HepG2 (cell line): ENCODE measurements at regions not wholly inside any gene's neighbourhood (a gene's known extent, or its start where the extent isn't known, plus 50 kb on each side); places are given as distances from the start of the nearest gene placed in this dataset.

ENCODE experiments used
- ATAC-seq: fragments of 200-7000 bp; cut with Tn5 transposase; 3 replicates; pipeline ENCODE4 v1.9.1; 2020; ENCODE audit warnings: mild to moderate bottlenecking, moderate library complexity
- BruUV-seq: library from RNA; stranded (reverse); fragments of 400-500 nt; replicated peaks from 2 replicates; lab custom pipeline; 2021; lab: Mats Ljungman, UMichigan
- CTCF ChIA-PET: fragments of 300-600 bp; formaldehyde crosslinking; extraction: SDS; loops from one replicate; lab custom pipeline; 2021; ENCODE audit warnings: low total read pairs, inconsistent platforms, low intra/inter-chr PET ratio; lab: Yijun Ruan, JAX
- POLR2A ChIA-PET: fragments of 350-600 bp; sonication (Branson Sonifier 250); formaldehyde crosslinking; loops from one replicate; lab custom pipeline; 2020; ENCODE audit warnings: antibody characterized with exemption, inconsistent platforms; lab: Yijun Ruan, JAX
- DNase-seq: peaks from one replicate; pipeline ENCODE4 v3.0.0-alpha.2; 2015; ENCODE audit warnings: low spot score
- FAIRE-seq: peaks from 3 replicates; lab custom pipeline; 2011; peaks lifted over from hg19 to GRCh38; lab: Jason Lieb, UNC
- H2AFZ ChIP-seq: one replicate; pipeline ENCODE4 v1.6.1; 2011; ENCODE audit warnings: low read length, inconsistent platforms
- H3K27ac ChIP-seq: fragments of 300-600 bp; 3 replicates; pipeline ENCODE4 v1.8.0; 2011; ENCODE audit warnings: mixed run types, mild to moderate bottlenecking, mixed read lengths, low read length, inconsistent platforms; ENCODE audit not compliant: insufficient read depth; ENCODE audit errors: extremely low read length
- H3K27me3 ChIP-seq, 2 experiments: fragments of 200-600 bp in 1 of 2; 2 replicates in 1 of 2; 3 replicates in 1 of 2; pipeline versions ENCODE4 v1.6.0 to v1.8.0; 2011; ENCODE audit warnings: low read length in 2 of 2, mild to moderate bottlenecking in 2 of 2, moderate library complexity in 2 of 2, inconsistent platforms in 1 of 2; ENCODE audit not compliant: insufficient read depth in 2 of 2, control insufficient read depth in 1 of 2
- H3K36me3 ChIP-seq, 2 experiments: fragments of 200-600 bp in 1 of 2; replicated peaks in 1 of 2; 2 replicates in 1 of 2; 3 replicates in 1 of 2; pipeline versions ENCODE4 v1.5.1 to v1.8.0; 2011; ENCODE audit warnings: low read length in 2 of 2, inconsistent platforms in 1 of 2; ENCODE audit not compliant: insufficient read depth in 2 of 2, control insufficient read depth in 1 of 2
- H3K4me1 ChIP-seq: 2 replicates; pipeline ENCODE4 v1.5.1; 2012; ENCODE audit warnings: low read length, inconsistent platforms; ENCODE audit not compliant: insufficient read depth
- H3K4me2 ChIP-seq: 2 replicates; pipeline ENCODE4 v1.6.0; 2011; ENCODE audit warnings: low read depth, low read length, inconsistent platforms
- H3K4me3 ChIP-seq, 3 experiments: fragments of 200-600 bp in 1 of 3; sonication (generic), shearing (Covaris generic) in 1 of 3; replicated peaks in 1 of 3; 2 replicates each; pipeline ENCODE4 v1.5.1; 2011 to 2016; ENCODE audit warnings: low read length in 3 of 3, inconsistent platforms in 2 of 3, low read depth in 2 of 3, mild to moderate bottlenecking in 2 of 3, control low read depth in 1 of 3, mixed read lengths in 1 of 3; ENCODE audit not compliant: insufficient read depth in 1 of 3
- H3K79me2 ChIP-seq: one replicate; pipeline ENCODE4 v1.6.1; 2011; ENCODE audit warnings: low read length, inconsistent platforms; ENCODE audit not compliant: insufficient read depth
- H3K9ac ChIP-seq: 2 replicates; pipeline ENCODE4 v1.6.0; 2011; ENCODE audit warnings: mild to moderate bottlenecking, low read depth, low read length, inconsistent platforms; ENCODE audit not compliant: insufficient read depth
- H3K9me3 ChIP-seq: 2 replicates; pipeline ENCODE4 v1.5.1; 2012; ENCODE audit warnings: mild to moderate bottlenecking, low read length
- H4K20me1 ChIP-seq: 2 replicates; pipeline ENCODE4 v1.6.0; 2011; ENCODE audit warnings: inconsistent platforms, mild to moderate bottlenecking, low read length, moderate library complexity; ENCODE audit not compliant: insufficient read depth
- CHD4 ChIP-seq: fragments of 200-600 bp; sonication (generic); IDR thresholded peaks from 2 replicates; pipeline ENCODE4 v1.7.0; 2017; ENCODE audit warnings: mild to moderate bottlenecking, low read length, borderline replicate concordance
- ELK4 ChIP-seq: sonication (generic); formaldehyde crosslinking; IDR thresholded peaks from 2 replicates; pipeline ENCODE4 v1.9.0; 2021; ENCODE audit warnings: missing genetic modification reagents, borderline replicate concordance
- MEIS1 ChIP-seq: sonication (generic); formaldehyde crosslinking; IDR thresholded peaks from 2 replicates; pipeline ENCODE4 v1.9.0; 2021; ENCODE audit warnings: mild to moderate bottlenecking, missing genetic modification reagents, moderate library complexity, borderline replicate concordance
- TCF12 ChIP-seq, 2 experiments: fragments of 450-650 bp in 1 of 2; sonication (generic) in 1 of 2; formaldehyde crosslinking in 1 of 2; IDR thresholded peaks; 2 replicates each; pipeline versions ENCODE4 v1.6.1 to v1.8.0; 2017 to 2022; ENCODE audit warnings: antibody characterized with exemption in 1 of 2, mild to moderate bottlenecking in 1 of 2, missing genetic modification reagents in 1 of 2, moderate library complexity in 1 of 2
- ZBTB49 ChIP-seq: sonication (generic); formaldehyde crosslinking; IDR thresholded peaks from 2 replicates; pipeline ENCODE4 v1.4.0; 2020; ENCODE audit warnings: missing genetic modification reagents, borderline replicate concordance
- ZEB1 ChIP-seq: IDR thresholded peaks from 2 replicates; pipeline ENCODE4 v1.6.1; 2012; ENCODE audit warnings: mild to moderate bottlenecking, low read depth, inconsistent platforms; ENCODE audit not compliant: insufficient replicate concordance
- ZNF567 ChIP-seq: sonication (generic); formaldehyde crosslinking; IDR thresholded peaks from 2 replicates; pipeline ENCODE4 v1.8.1; 2023; ENCODE audit warnings: mild to moderate bottlenecking, missing genetic modification reagents, borderline replicate concordance
- ZNF629 ChIP-seq: sonication (generic); formaldehyde crosslinking; conservative IDR thresholded peaks from 2 replicates; pipeline ENCODE4 v1.5.0; 2020; ENCODE audit warnings: missing genetic modification reagents
- WGBS: methylation state at CpG from one replicate; pipeline ENCODE4 v1.1.6; 2017; ENCODE audit warnings: low lambda C conversion rate; 5-methylcytosine and 5-hydroxymethylcytosine counted together
- in situ Hi-C: cut with HindIII; loops from 2 replicates; pipeline ENCODE4 v1.10.0; 2017; ENCODE audit warnings: low pct_unique_long_range_greater_than_20kb; ENCODE audit not compliant: extremely low pct_ligation_motif_present
- intact Hi-C: fragments of 100-400 bp; cut with micrococcal nuclease; formaldehyde crosslinking; loops from one replicate; pipeline ENCODE4 v1.10.0; 2022; ENCODE audit not compliant: unreplicated experiment

- ATAC-seq (no peak), FAIRE-seq (no peak), DNase-seq (no peak)
- no peak overlapping the region for H3K4me2 ChIP-seq
- CTCF ChIA-PET, result no interaction called here
- no peak overlapping the region for H2AFZ ChIP-seq
- H3K27me3 ChIP-seq, result no peaks in the 10 kb centered on the region
- H3K79me2 ChIP-seq, result no peaks in the 10 kb centered on the region
- H3K27ac ChIP-seq, result no peak overlapping the region
- no peaks in the 10 kb centered on the region for H4K20me1 ChIP-seq
- POLR2A ChIA-PET, result no interaction called here
- no peak overlapping the region for H3K9ac ChIP-seq
- no peaks in the 10 kb centered on the region for H3K4me1 ChIP-seq
- no peak for TF ChIP-seq TCF12 (IDR thresholded peaks at IDR 0.05)
- no peak for TF ChIP-seq TCF12 (CRISPR knock-in tag; IDR thresholded peaks at IDR 0.05)
- TF ChIP-seq CHD4, result no peak
- no peak for TF ChIP-seq ZBTB49
- no peaks in the 10 kb centered on the region for H3K9me3 ChIP-seq
- intact Hi-C loops, result no loop called here
- H3K36me3 ChIP-seq, result no peaks in the 10 kb centered on the region
- in situ Hi-C loops, result no loop called here
- no peak overlapping the region for H3K4me3 ChIP-seq
- no TSS peak for BruUV-seq
Observed at GRCh38 chr5:147989994-147990393, 73.8 kb upstream of the SPINK5 start.

GRCh38 chr5:147989239-147989638, 74.5 kb upstream of the SPINK5 start:
- H2AFZ ChIP-seq, result no peak overlapping the region
- H3K4me1 ChIP-seq, result no peaks in the 10 kb centered on the region
- H3K79me2 ChIP-seq, result no peaks in the 10 kb centered on the region
- no peaks in the 10 kb centered on the region for H3K9me3 ChIP-seq
- no peak for ATAC-seq
- H3K36me3 ChIP-seq, result no peaks in the 10 kb centered on the region
- 0% methylated on average over 1 of the region's 1 CpG for WGBS
- ChIA-PET CTCF (no interaction called here), POLR2A (no interaction called here)
- FAIRE-seq, result no peak
- in situ Hi-C loops (no loop called here), intact Hi-C loops (no loop called here)
- no peak overlapping the region for H3K4me2 ChIP-seq
- H3K27ac ChIP-seq, result no peak overlapping the region
- H3K9ac ChIP-seq, result no peak overlapping the region
- no peaks in the 10 kb centered on the region for H4K20me1 ChIP-seq
- BruUV-seq, result no TSS peak
- H3K27me3 ChIP-seq, result no peaks in the 10 kb centered on the region
- DNase-seq, result no peak
- no peak overlapping the region for H3K4me3 ChIP-seq
- TF ChIP-seq ZNF629, result no peak
- no peak for TF ChIP-seq ZNF567 (CRISPR knock-in tag)
- no peak for TF ChIP-seq ELK4 (CRISPR knock-in tag)
- no peak for TF ChIP-seq MEIS1 (CRISPR knock-in tag)
- TF ChIP-seq ZEB1, result no peak
